Activated CD4-positive, alpha-beta T cell treated with anti-CD3 and anti-CD28 coated beads for 24 hours (primary cell): ENCODE measurements at regions not wholly inside any gene's neighbourhood (a gene's known extent, or its start where the extent isn't known, plus 50 kb on each side); places are given as distances from the start of the nearest gene placed in this dataset.
"Not testable (repeated sequence)": the region's sequence is repeated elsewhere in the genome, so short reads cannot be mapped to it uniquely, and the experiment has no call there.

ENCODE experiments used
- DNase-seq, 2 donors: peaks; one replicate each; pipeline ENCODE4 v3.0.0-alpha.2; 2020; ENCODE audit warnings: low read depth in 2 of 2

DNA sequence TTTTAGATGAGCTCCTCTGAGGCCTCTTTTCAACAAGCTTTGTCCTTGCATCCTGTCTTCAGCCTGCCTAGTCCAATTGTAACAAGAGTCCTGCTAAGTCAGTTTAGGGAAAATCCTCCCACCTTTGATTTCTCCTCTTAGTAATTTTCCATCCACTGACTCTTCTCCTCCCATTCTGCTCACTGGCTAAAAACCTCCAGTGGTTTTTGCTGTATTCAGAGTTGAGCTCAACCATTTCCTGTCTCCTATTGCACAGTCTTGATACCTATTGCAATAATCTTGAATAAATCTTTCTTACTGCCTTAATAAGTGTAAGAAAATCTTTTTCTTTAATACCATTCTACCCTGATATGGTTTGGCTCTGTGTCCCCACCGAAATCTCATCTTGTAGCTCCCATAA is 117.8 kb upstream of the ENPP6 start:
- no peak for DNase-seq

DNA sequence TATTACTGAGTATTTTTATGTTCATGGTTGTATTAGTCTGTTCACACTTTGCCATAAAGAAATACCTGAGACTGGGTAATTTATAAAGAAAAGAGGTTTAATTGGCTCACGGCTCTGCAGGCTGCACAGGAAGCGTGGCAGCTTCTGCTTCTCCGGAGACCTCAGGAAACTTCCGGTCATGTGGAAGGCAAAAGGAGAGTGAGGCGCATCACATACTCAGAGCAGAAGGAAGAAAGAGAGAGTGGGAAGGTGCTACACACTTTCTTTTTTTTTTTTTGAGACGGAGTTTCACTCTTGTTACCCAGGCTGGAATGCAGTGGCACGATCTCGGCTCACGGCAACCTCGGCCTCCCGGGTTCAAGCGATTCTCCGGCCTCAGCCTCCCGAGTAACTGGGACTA is 115.8 kb upstream of the ENPP6 start:
- DNase-seq: not testable (repeated sequence)

- no peak for DNase-seq
Observed at GRCh38 chr4:184331268-184331995, 113.8 kb upstream of the ENPP6 start.

DNA sequence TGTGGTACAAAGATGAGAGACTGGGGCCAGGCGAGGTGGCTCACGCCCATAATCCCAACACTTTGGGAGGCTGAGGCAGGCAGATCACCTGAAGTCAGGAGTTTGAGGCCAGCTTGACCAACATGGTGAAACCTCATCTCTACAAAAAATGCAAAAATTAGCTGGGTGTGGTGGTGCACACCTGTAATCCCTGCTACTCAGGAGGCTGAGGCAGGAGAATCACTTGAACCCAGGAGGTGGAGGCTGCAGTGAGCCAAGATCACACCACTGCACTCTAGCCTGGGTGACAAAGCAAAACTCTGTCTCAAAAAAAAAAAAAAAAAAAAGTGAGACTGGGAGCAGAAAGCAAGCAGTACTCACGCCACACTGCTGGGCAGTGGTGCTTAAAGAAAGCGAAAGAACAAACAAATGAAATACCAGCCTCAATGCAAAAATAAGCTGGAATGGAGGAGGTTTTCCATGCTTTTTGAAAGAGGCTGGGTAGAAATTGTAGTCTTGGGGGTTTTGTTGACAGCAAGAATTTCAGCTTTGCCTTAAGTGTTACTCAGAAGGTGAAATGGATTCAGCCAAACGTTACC is 112.9 kb upstream of the ENPP6 start:
- DNase-seq: not testable (repeated sequence)

DNA sequence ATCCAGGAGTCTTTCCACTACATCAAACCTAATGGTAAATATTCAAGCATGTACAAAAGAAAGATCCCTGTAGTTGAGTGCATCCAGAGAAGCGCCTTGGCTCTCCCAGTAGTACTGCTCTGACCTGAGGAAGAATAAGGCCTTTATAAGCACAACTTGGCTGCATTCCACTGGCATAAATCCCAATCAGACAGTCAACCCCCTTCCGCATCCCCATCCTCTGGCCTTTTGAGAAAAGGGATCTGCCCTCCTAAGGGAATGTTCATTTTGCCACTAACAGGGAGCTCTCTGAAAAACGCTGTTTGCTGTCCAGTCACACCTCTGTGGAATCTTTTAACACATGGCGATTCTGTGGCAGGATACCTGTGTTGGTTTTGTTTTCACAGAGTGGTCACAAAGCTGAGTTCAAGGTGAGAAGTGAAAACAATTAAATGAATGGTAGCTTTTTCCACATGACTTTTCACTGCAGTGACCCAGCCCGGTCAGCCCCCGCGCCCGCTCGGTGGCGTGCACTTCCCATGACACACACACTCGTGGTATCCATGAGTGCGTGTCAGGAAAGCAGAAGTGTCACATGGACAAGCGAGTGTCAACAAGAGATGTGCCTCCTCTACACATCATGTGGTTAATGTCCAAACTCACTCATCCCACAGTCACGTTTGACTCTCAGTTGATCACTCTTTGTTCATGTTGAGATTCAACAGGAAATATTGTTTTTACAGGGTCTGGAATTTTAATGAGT is 112.2 kb upstream of the ENPP6 start:
- DNase-seq: no peak

DNA sequence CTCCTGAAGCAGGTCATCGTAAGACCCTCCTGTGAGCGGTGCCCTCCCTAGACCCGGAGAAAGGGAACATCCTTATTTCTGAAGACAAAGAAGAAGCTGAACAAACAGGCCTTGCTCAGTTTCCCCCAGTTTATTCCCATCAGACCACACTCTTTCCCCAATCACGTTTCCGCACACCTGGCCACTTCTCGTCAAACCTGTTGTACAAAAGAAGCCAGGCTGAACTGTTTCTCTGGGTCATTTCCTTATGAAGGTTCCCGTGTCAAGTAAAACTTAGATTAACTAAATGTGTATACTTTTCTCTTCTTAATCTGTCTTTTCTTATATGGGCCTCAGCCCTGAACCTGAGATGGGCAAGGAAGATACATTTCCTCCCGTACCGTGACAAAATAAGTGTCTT is 111.6 kb upstream of the ENPP6 start:
- DNase-seq: no peak

DNA sequence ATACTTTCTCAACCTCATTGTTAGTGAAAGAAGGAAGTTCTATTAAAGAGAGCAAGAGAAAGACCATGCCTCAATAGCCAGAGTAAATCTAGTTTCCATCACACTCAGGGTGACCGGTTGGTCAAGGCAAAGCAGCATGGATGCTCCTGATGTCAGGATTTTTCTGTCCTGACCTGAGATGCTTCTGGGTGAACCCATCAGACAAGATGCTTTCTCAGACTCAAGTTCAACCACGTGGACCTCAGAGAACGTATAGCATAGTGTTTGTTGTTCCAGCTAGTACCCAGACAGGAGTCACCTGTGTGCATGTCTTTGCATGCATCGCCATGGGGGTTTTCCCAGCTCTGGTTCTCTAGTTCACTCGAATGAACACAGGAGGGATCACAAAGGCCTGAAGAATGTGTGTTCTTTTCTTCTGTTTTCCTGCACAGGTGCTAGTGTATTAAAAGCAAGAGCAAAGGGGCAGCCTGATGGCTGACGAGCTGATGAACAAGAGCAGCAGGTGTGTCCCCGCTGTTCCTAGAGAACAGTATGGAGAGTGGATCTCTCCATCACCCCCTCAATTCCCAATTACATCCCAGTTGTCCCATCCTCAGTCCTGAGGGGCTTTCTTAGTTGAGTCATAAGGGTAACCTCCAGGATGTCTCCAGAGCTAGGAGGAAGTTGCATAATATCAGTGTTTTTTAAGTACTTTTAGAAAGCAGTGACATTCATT is 110.5 kb upstream of the ENPP6 start:
- no peak for DNase-seq

- no peak for DNase-seq
Observed at GRCh38 chr4:184324939-184325477, 107.3 kb upstream of the ENPP6 start.

DNA sequence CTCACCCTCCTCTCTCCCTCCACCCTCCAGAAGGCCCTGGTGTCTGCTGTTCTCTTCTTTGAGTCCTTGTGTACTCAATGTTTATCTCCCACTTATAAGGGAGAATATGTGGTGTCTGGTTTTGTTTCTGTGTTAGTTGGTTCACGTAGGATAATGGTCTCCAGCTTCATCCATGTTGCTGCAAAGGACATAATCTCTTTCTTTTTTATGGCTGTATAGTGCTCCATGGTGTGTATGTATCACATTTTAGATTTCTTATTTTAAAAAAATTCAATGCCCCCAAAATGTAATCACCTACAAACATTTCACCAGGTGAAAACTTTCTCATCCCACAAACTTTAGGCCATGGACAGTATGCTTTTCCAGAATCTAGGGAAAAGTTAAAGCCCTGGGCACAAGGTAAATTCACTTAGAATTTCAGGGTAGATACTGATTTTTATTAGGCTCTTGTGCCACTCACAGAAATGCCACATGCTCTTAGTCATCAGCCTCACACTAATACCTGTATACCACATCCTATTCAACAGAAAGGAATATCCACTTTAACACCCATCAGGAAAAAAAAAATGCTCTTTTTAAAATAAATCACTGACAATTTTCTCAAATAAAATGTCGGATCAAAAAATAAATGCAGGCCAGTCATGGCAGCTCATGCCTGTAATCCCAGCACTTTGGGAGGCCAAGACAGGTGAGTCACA is 104.8 kb upstream of the ENPP6 start:
- no peak for DNase-seq

GRCh38 chr4:184320631-184321030 is 103.0 kb upstream of the ENPP6 start:
- no peak for DNase-seq

DNA sequence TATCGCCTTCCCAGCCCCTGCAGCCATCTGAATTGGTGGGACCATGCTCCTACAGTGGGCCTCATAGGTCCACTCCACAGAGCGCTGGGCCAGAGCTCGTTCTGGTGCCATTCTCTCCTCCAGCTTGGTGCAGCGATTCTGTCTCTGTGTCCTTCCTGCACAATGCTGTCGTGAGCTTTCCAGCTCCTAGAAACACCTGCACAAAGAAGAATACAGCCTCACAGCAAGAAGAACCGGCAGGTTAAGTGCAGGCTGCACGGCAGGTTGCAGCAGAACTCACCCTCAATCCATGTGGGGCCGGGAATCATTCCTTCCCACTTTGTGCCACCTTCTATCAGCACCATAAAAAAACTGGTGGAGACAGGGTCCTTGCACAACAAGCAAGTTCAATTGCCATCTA is 101.2 kb upstream of the ENPP6 start:
- no peak for DNase-seq

DNA sequence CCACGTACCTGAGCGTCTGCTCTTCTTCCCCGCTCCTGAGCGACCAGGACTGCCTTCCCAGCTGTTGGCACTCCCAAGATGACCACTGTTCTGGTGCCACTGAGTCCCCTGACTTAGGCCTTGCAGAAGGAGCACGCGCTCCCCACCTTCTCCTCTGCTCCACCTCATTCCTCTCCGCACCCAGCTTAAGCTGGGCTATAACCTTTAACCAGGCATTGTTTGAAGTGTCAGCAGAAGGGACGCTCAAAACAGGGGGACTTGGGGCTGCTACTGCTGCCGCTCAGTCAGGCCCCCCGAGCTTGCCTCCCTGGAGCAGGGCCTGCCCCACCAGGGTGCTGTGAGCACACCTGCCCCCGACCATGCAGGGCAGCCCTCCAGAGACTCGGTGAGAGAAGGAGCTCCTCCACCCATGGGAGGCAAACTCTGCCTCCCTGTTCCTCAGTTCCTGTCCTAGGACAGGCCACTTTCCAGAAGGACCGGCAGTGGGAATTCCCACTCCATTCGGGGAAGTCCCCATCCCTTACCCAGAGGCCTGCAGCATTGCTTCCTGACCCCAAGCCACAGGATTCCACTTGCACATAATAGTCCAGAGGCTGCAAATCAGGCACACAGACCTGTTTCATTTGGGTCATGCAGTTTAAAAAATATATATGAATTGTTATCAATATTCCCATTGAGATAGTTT is 99.7 kb upstream of the ENPP6 start:
- no peak for DNase-seq

DNA sequence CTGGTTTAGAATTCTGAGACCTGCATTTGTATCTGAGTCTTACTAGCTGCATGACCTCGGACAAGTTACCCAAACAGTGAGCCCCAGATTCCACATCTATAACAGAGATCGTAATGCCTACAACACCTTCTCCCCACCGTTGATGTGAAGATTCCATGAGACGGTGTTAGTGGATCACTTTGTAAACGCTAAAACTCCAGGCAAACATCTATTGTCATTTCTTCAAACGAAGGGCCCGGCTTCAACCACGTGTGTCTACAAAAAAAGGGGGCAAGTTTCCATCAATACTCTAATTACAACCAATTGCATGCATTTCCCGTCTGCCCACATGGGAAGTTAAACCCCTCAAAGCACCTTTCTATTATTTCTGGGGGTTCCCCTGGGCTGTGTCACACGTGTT is 99.1 kb upstream of the ENPP6 start:
- DNase-seq: no peak

GRCh38 chr4:184315675-184316359 is 98.1 kb upstream of the ENPP6 start:
- DNase-seq: no peak

GRCh38 chr4:184313702-184314659 is 96.3 kb upstream of the ENPP6 start:
- no peak for DNase-seq

- no peak for DNase-seq
Observed at GRCh38 chr4:184313058-184313581, 95.4 kb upstream of the ENPP6 start.

DNA sequence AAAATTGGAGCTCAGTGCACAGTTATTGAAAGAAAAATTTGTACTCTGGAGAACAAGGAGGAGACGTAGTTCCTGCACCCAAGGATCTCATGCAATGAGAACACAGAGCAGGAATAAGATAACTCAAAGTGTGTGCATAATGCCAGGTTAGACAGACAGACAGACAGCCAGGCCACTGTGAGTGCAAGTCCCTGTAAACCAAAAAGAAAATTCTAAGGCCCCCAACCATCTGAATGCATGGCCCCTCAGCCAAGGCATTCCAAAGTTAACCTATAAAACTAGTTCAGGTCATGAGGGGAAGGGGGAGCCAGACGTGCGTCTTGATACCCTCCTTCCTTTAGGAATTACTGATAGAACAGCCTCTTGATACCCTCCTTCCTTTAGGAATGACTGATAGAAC is 94.5 kb upstream of the ENPP6 start:
- no peak for DNase-seq

DNA sequence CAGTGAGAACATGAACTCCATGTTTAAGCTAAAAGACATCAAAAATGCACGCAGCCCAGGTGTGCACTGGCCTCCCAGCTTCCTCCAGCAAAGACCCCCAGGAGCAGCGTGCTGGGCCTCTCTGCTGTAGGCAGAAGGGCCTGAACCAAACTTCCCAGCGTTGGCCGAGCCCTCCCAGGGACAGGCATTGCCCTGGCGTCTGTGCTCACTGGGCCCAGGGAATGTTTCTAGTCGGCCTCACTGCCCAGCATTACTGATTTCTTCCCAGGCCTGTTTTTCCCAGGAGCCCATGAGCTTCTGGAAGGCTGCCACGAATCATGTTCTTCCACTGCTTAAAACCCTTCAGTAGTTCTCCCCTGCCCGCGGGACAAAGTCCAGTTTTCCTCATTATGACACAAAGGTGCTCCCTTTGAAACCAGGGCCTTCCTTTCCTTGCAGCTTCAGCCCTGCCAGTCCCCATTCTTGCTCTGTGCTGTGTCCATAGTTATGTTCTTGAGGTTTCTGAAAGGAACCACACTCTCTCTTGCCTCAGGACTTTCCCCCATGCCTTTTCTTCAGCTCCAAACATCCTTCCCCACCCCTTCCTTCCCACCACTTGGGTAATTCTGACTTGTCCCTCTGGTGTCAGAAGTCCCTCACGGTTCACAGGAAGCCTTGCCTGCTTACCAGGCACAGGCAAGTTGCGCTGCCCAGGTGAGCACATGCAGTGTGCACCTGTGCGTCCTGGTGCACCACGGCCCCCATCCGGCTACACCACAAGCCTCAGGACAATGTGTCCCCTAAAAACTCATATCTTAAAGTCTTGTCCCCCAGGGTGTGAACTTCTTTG is 93.4 kb upstream of the ENPP6 start:
- no peak for DNase-seq
